ENCODE measurements at regions not wholly inside any gene's neighbourhood (a gene's known extent, or its start where the extent isn't known, plus 50 kb on each side); places are given as distances from the start of the nearest gene placed in this dataset.

- no peak overlapping the region for H3K4me3 ChIP-seq (ENCODE audit: low read depth in 1 of 2, low read length in 2 of 2)
- no peak overlapping the region for H3K9ac ChIP-seq (ENCODE audit: low read depth in 1 of 2, low read length in 2 of 2)
- no peaks in the 10 kb centered on the region for H3K36me3 ChIP-seq (ENCODE audit: control insufficient read depth in 1 of 2, insufficient read depth in 2 of 2, low read length in 2 of 2)
- no peak overlapping the region for H3K27ac ChIP-seq (ENCODE audit: low read depth, low read length)
- H3K27me3 ChIP-seq (ENCODE audit: control insufficient read depth in 1 of 2, insufficient read depth in 2 of 2, low read length in 2 of 2), result no peaks in the 10 kb centered on the region
- H3K9me3 ChIP-seq (ENCODE audit: control insufficient read depth in 1 of 2, low read length in 2 of 2), result peaks cover 3 to 4% of the 10 kb centered on the region in 2 donors
- peaks cover 0 to 6% of the 10 kb centered on the region in 2 donors for H3K4me1 ChIP-seq (ENCODE audit: control insufficient read depth in 1 of 2, insufficient read depth in 2 of 2, low read length in 2 of 2)
Observed at GRCh38 chr1:94693435-94693834, 126.7 kb upstream of the SLC44A3 start.

GRCh38 chr1:94693029-94693428, 127.1 kb upstream of the SLC44A3 start:
- H3K36me3 ChIP-seq (ENCODE audit: control insufficient read depth in 1 of 2, insufficient read depth in 2 of 2, low read length in 2 of 2), result no peaks in the 10 kb centered on the region

DNA sequence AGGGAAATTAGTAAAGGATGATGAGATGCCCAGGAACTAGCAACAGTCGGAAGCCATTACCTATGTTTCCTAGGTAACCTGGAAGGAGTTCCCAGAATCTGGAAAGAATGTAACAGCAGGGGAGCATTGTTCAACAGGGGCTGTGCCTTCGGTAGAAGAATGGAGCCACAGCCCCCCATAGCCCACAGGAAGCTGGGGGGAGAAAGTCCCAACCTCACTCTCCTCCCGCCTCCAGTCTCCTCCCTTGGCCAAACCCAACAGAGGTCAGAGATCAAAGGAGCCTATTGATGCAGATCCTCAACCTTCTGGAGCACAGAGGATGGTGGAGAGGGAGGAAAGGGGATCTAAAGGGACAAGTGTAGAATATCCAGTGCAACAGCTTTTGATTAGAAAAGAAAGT, 131.5 kb upstream of the SLC44A3 start:
- Histone ChIP-seq H3K9me3 (ENCODE audit: control insufficient read depth in 1 of 2, low read length in 2 of 2) (peaks cover 3 to 4% of the 10 kb centered on the region in 2 donors), H3K27me3 (ENCODE audit: control insufficient read depth in 1 of 2, insufficient read depth in 2 of 2, low read length in 2 of 2) (no peaks in the 10 kb centered on the region), H3K9ac (ENCODE audit: low read depth in 1 of 2, low read length in 2 of 2) (no peak overlapping the region), H3K27ac (ENCODE audit: low read depth, low read length) (no peak overlapping the region), H3K4me3 (ENCODE audit: low read depth in 1 of 2, low read length in 2 of 2) (no peak overlapping the region), H3K36me3 (ENCODE audit: control insufficient read depth in 1 of 2, insufficient read depth in 2 of 2, low read length in 2 of 2) (no peaks in the 10 kb centered on the region), H3K4me1 (ENCODE audit: control insufficient read depth in 1 of 2, insufficient read depth in 2 of 2, low read length in 2 of 2) (no peaks in the 10 kb centered on the region)

More at GRCh38 chr1:94693029-94693428, 127.1 kb upstream of the SLC44A3 start:
- no peaks in the 10 kb centered on the region for H3K27me3 ChIP-seq (ENCODE audit: control insufficient read depth in 1 of 2, insufficient read depth in 2 of 2, low read length in 2 of 2)
- peaks cover 0 to 2% of the 10 kb centered on the region in 2 donors for H3K4me1 ChIP-seq (ENCODE audit: control insufficient read depth in 1 of 2, insufficient read depth in 2 of 2, low read length in 2 of 2)
- no peak overlapping the region for H3K4me3 ChIP-seq (ENCODE audit: low read depth in 1 of 2, low read length in 2 of 2)
- no peak overlapping the region for H3K27ac ChIP-seq (ENCODE audit: low read depth, low read length)
- peaks cover 3 to 4% of the 10 kb centered on the region in 2 donors for H3K9me3 ChIP-seq (ENCODE audit: control insufficient read depth in 1 of 2, low read length in 2 of 2)
- no peak overlapping the region for H3K9ac ChIP-seq (ENCODE audit: low read depth in 1 of 2, low read length in 2 of 2)

DNA sequence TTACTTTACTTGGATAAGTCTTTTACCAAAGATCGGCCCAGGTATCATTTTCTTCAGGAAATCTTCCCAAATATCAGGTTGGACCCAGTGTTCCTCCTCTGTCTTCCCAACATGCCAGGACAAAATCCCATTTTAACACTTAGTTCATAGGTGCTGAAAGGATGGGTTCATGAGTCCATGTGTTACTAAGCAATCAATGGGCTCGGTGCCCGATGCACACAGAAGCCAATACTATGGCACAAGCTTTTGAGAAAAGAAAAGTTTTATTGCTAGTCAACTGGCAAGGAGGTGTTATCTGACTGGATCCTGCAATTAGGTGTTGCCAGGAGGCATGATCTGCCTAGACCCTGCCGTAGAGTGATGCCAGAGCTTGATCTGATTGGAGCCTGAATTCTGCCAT, 133.3 kb upstream of the SLC44A3 start:
- Histone ChIP-seq H3K36me3 (ENCODE audit: control insufficient read depth in 1 of 2, insufficient read depth in 2 of 2, low read length in 2 of 2) (no peaks in the 10 kb centered on the region), H3K4me1 (ENCODE audit: control insufficient read depth in 1 of 2, insufficient read depth in 2 of 2, low read length in 2 of 2) (no peaks in the 10 kb centered on the region), H3K27ac (ENCODE audit: low read depth, low read length) (no peak overlapping the region), H3K27me3 (ENCODE audit: control insufficient read depth in 1 of 2, insufficient read depth in 2 of 2, low read length in 2 of 2) (no peaks in the 10 kb centered on the region), H3K4me3 (ENCODE audit: low read depth in 1 of 2, low read length in 2 of 2) (no peak overlapping the region), H3K9ac (ENCODE audit: low read depth in 1 of 2, low read length in 2 of 2) (no peak overlapping the region), H3K9me3 (ENCODE audit: control insufficient read depth in 1 of 2, low read length in 2 of 2) (peaks cover 3 to 4% of the 10 kb centered on the region in 2 donors)

DNA sequence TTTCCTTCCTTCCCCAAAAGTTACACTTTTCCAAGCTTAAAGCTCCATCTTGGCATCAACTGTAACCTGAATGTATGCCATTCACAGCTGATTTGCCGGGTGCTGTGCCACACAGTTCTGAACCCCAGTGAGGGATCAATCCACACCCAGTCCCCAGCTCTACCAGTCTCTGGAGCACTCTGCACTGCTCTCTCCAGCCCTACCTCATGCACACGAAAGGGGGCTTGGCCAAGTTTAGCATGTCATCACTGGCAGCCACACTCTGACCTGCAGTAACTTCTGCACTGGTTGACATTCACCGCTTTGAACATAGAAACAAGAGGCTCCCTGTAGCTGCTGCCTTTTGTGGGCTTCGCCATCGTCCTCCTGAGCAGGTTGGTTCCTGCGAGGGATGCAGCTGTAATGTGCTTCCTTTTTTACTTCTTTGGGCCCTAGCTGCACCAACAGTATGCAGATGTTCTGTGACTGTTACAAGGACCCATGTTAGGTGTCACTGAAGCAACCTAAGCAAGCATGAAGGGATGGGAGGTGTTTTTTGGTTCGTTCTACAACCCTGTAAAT, 135.4 kb upstream of the SLC44A3 start:
- Histone ChIP-seq H3K27ac (ENCODE audit: low read depth, low read length) (no peak overlapping the region), H3K27me3 (ENCODE audit: control insufficient read depth in 1 of 2, insufficient read depth in 2 of 2, low read length in 2 of 2) (no peaks in the 10 kb centered on the region), H3K4me1 (ENCODE audit: control insufficient read depth in 1 of 2, insufficient read depth in 2 of 2, low read length in 2 of 2) (no peaks in the 10 kb centered on the region), H3K9me3 (ENCODE audit: control insufficient read depth in 1 of 2, low read length in 2 of 2) (no peaks in the 10 kb centered on the region), H3K36me3 (ENCODE audit: control insufficient read depth in 1 of 2, insufficient read depth in 2 of 2, low read length in 2 of 2) (no peaks in the 10 kb centered on the region), H3K9ac (ENCODE audit: low read depth in 1 of 2, low read length in 2 of 2) (no peak overlapping the region), H3K4me3 (ENCODE audit: low read depth in 1 of 2, low read length in 2 of 2) (no peak overlapping the region)

DNA sequence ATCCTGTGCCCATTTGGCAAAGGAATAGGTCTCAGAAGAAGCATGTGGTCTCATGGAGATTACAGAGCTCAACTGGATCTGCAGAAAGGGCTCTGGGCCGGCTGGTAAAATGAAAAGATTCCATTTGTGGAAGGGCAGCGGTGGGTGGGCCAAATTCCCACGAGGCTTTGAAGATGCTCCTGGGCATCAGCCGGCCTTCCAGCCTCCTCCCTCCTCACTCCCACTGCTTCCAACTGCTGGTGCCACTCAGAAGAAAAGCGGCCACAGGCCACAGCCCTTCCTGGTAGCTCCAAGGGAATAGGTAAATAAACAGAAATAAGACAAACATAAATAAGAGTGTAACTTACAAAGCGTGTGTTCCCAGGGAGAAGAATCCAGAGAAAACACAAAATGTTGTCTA, 136.3 kb upstream of the SLC44A3 start:
- no peaks in the 10 kb centered on the region for H3K36me3 ChIP-seq (ENCODE audit: control insufficient read depth in 1 of 2, insufficient read depth in 2 of 2, low read length in 2 of 2)
- H3K27ac ChIP-seq (ENCODE audit: low read depth, low read length), result no peak overlapping the region
- no peaks in the 10 kb centered on the region for H3K9me3 ChIP-seq (ENCODE audit: control insufficient read depth in 1 of 2, low read length in 2 of 2)
- no peaks in the 10 kb centered on the region for H3K4me1 ChIP-seq (ENCODE audit: control insufficient read depth in 1 of 2, insufficient read depth in 2 of 2, low read length in 2 of 2)
- H3K4me3 ChIP-seq (ENCODE audit: low read depth in 1 of 2, low read length in 2 of 2), result no peak overlapping the region
- no peaks in the 10 kb centered on the region for H3K27me3 ChIP-seq (ENCODE audit: control insufficient read depth in 1 of 2, insufficient read depth in 2 of 2, low read length in 2 of 2)
- no peak overlapping the region for H3K9ac ChIP-seq (ENCODE audit: low read depth in 1 of 2, low read length in 2 of 2)

- Histone ChIP-seq H3K9ac (ENCODE audit: low read depth in 1 of 2, low read length in 2 of 2) (no peak overlapping the region), H3K4me1 (ENCODE audit: control insufficient read depth in 1 of 2, insufficient read depth in 2 of 2, low read length in 2 of 2) (peaks cover 16 to 21% of the 10 kb centered on the region in 2 donors), H3K36me3 (ENCODE audit: control insufficient read depth in 1 of 2, insufficient read depth in 2 of 2, low read length in 2 of 2) (no peaks in the 10 kb centered on the region), H3K27ac (ENCODE audit: low read depth, low read length) (no peak overlapping the region), H3K9me3 (ENCODE audit: control insufficient read depth in 1 of 2, low read length in 2 of 2) (no peaks in the 10 kb centered on the region), H3K4me3 (ENCODE audit: low read depth in 1 of 2, low read length in 2 of 2) (no peak overlapping the region), H3K27me3 (ENCODE audit: control insufficient read depth in 1 of 2, insufficient read depth in 2 of 2, low read length in 2 of 2) (no peaks in the 10 kb centered on the region)
Observed at GRCh38 chr1:94680039-94680377, 138.4 kb upstream of the F3 start.

- H3K9ac ChIP-seq (ENCODE audit: low read depth in 1 of 2, low read length in 2 of 2), result no peak overlapping the region
- no peaks in the 10 kb centered on the region for H3K9me3 ChIP-seq (ENCODE audit: control insufficient read depth in 1 of 2, low read length in 2 of 2)
- H3K27me3 ChIP-seq (ENCODE audit: control insufficient read depth in 1 of 2, insufficient read depth in 2 of 2, low read length in 2 of 2), result no peaks in the 10 kb centered on the region
- peaks cover 16 to 21% of the 10 kb centered on the region in 2 donors for H3K4me1 ChIP-seq (ENCODE audit: control insufficient read depth in 1 of 2, insufficient read depth in 2 of 2, low read length in 2 of 2)
- no peaks in the 10 kb centered on the region for H3K36me3 ChIP-seq (ENCODE audit: control insufficient read depth in 1 of 2, insufficient read depth in 2 of 2, low read length in 2 of 2)
- no peak overlapping the region for H3K4me3 ChIP-seq (ENCODE audit: low read depth in 1 of 2, low read length in 2 of 2)
- H3K27ac ChIP-seq (ENCODE audit: low read depth, low read length), result no peak overlapping the region
Observed at GRCh38 chr1:94679332-94680038, 137.9 kb upstream of the F3 start.

GRCh38 chr1:94678202-94678848, 136.8 kb upstream of the F3 start:
- Histone ChIP-seq H3K4me3 (ENCODE audit: low read depth in 1 of 2, low read length in 2 of 2) (no peak overlapping the region), H3K4me1 (ENCODE audit: control insufficient read depth in 1 of 2, insufficient read depth in 2 of 2, low read length in 2 of 2) (peaks cover 16 to 21% of the 10 kb centered on the region in 2 donors), H3K27ac (ENCODE audit: low read depth, low read length) (no peak overlapping the region)

DNA sequence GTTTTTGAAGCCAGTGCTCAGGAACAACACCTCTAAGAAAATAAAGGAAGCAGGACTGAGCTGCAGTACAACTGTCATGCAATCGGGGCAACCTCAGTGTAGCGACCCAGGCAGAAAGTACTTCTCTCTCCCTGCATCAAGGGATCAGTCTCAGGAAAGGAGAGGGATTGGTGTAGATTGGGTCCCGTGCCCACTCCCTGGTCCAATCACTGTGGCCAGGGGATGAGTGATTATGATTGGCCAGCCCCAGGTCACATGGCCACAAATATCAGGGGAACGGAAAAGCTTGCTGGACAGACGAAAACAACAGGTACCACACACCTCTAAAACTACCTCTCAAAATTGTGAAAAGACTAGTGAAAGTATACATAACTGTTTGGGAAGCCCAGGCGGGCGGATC, 136.2 kb upstream of the F3 start:
- H3K4me3 ChIP-seq (ENCODE audit: low read depth in 1 of 2, low read length in 2 of 2), result no peak overlapping the region
- peaks cover 16 to 21% of the 10 kb centered on the region in 2 donors for H3K4me1 ChIP-seq (ENCODE audit: control insufficient read depth in 1 of 2, insufficient read depth in 2 of 2, low read length in 2 of 2)
- no peaks in the 10 kb centered on the region for H3K27me3 ChIP-seq (ENCODE audit: control insufficient read depth in 1 of 2, insufficient read depth in 2 of 2, low read length in 2 of 2)
- no peaks in the 10 kb centered on the region for H3K9me3 ChIP-seq (ENCODE audit: control insufficient read depth in 1 of 2, low read length in 2 of 2)
- no peak overlapping the region for H3K27ac ChIP-seq (ENCODE audit: low read depth, low read length)
- no peak overlapping the region for H3K9ac ChIP-seq (ENCODE audit: low read depth in 1 of 2, low read length in 2 of 2)
- H3K36me3 ChIP-seq (ENCODE audit: control insufficient read depth in 1 of 2, insufficient read depth in 2 of 2, low read length in 2 of 2), result no peaks in the 10 kb centered on the region

More at GRCh38 chr1:94678202-94678848, 136.8 kb upstream of the F3 start:
- Histone ChIP-seq H3K9ac (ENCODE audit: low read depth in 1 of 2, low read length in 2 of 2) (no peak overlapping the region), H3K9me3 (ENCODE audit: control insufficient read depth in 1 of 2, low read length in 2 of 2) (no peaks in the 10 kb centered on the region), H3K36me3 (ENCODE audit: control insufficient read depth in 1 of 2, insufficient read depth in 2 of 2, low read length in 2 of 2) (no peaks in the 10 kb centered on the region), H3K27me3 (ENCODE audit: control insufficient read depth in 1 of 2, insufficient read depth in 2 of 2, low read length in 2 of 2) (no peaks in the 10 kb centered on the region)

Measured in duodenal mucosa (tissue), 2 donors.